Liver (tissue), 8 donors: ENCODE measurements at regions not wholly inside any gene's neighbourhood (a gene's known extent, or its start where the extent isn't known, plus 50 kb on each side); places are given as distances from the start of the nearest gene placed in this dataset.

Experiments used
- DNase-seq: peaks from one replicate; pipeline ENCODE4 v3.0.0-alpha.2; 2017; ENCODE audit warnings: low spot score
- H3K27ac ChIP-seq, 2 donors: one replicate each; pipeline ENCODE4 v1.7.0; 2013; ENCODE audit warnings: inconsistent platforms in 2 of 2, low read length in 2 of 2, control low read depth in 1 of 2, low read depth in 1 of 2, mild to moderate bottlenecking in 1 of 2
- H3K27me3 ChIP-seq, 4 donors: one replicate each; pipeline versions ENCODE4 v1.6.1 to v1.7.0; 2013; ENCODE audit warnings: low read length in 3 of 4, inconsistent platforms in 1 of 4, mild to moderate bottlenecking in 1 of 4, moderate library complexity in 1 of 4; ENCODE audit not compliant: control insufficient read depth in 4 of 4, insufficient read depth in 4 of 4
- H3K36me3 ChIP-seq, 4 donors: one replicate each; pipeline versions ENCODE4 v1.6.1 to v1.7.0; 2013; ENCODE audit warnings: low read length in 3 of 4, mild to moderate bottlenecking in 3 of 4, low read depth in 1 of 4, moderate library complexity in 1 of 4; ENCODE audit not compliant: control insufficient read depth in 4 of 4, insufficient read depth in 3 of 4
- H3K4me1 ChIP-seq, 4 donors: one replicate each; pipeline versions ENCODE4 v1.6.1 to v1.7.0; 2013; ENCODE audit warnings: low read length in 3 of 4, mild to moderate bottlenecking in 3 of 4, moderate library complexity in 1 of 4; ENCODE audit not compliant: control insufficient read depth in 4 of 4, insufficient read depth in 4 of 4
- H3K4me3 ChIP-seq, 3 donors: one replicate each; pipeline versions ENCODE4 v1.6.1 to v1.7.0; 2013; ENCODE audit warnings: low read length in 3 of 3, control low read depth in 1 of 3, low read depth in 1 of 3, mild to moderate bottlenecking in 1 of 3
- H3K9ac ChIP-seq, 2 donors: one replicate each; pipeline ENCODE4 v1.7.0; 2013; ENCODE audit warnings: low read length in 2 of 2, mild to moderate bottlenecking in 2 of 2, moderate library complexity in 2 of 2, control low read depth in 1 of 2, low read depth in 1 of 2
- H3K9me3 ChIP-seq, 4 donors: one replicate each; pipeline versions ENCODE4 v1.6.1 to v1.7.0; 2013; ENCODE audit warnings: low read length in 3 of 4; ENCODE audit not compliant: control insufficient read depth in 4 of 4
- EGR1 ChIP-seq, 2 donors: IDR thresholded peaks; 2 replicates each; pipeline ENCODE4 v1.6.1; 2016 to 2018; ENCODE audit warnings: antibody characterized with exemption in 2 of 2, low read depth in 2 of 2
- FOXA1 ChIP-seq: IDR thresholded peaks from 2 replicates; pipeline ENCODE4 v1.6.1; 2016; ENCODE audit warnings: antibody characterized with exemption
- FOXA2 ChIP-seq: IDR thresholded peaks from 2 replicates; pipeline ENCODE4 v1.6.1; 2016; ENCODE audit warnings: antibody characterized with exemption
- GABPA ChIP-seq, 2 donors: IDR thresholded peaks in 1 of 2; conservative IDR thresholded peaks in 1 of 2; 2 replicates each; pipeline ENCODE4 v1.6.1; 2016; ENCODE audit warnings: antibody characterized with exemption in 2 of 2, mild to moderate bottlenecking in 1 of 2, moderate library complexity in 1 of 2
- HNF4A ChIP-seq, 2 donors: conservative IDR thresholded peaks; 2 replicates each; pipeline ENCODE4 v1.6.1; 2016; ENCODE audit warnings: antibody characterized with exemption in 2 of 2, mild to moderate bottlenecking in 2 of 2
- HNF4G ChIP-seq: IDR thresholded peaks from 2 replicates; pipeline ENCODE4 v1.6.1; 2016; ENCODE audit warnings: antibody characterized with exemption
- JUND ChIP-seq, 2 donors: IDR thresholded peaks; 2 replicates each; pipeline ENCODE4 v1.6.1; 2016; ENCODE audit warnings: antibody characterized with exemption in 2 of 2
- MAX ChIP-seq: IDR thresholded peaks from 2 replicates; pipeline ENCODE4 v1.6.1; 2016; ENCODE audit warnings: antibody characterized with exemption
- NR2F2 ChIP-seq: IDR thresholded peaks from 2 replicates; pipeline ENCODE4 v1.6.1; 2016; ENCODE audit warnings: antibody characterized with exemption
- RAD21 ChIP-seq, 2 donors: IDR thresholded peaks; 2 replicates each; pipeline ENCODE4 v1.6.1; 2016; ENCODE audit warnings: antibody characterized with exemption in 2 of 2, mild to moderate bottlenecking in 2 of 2
- RXRA ChIP-seq, 2 donors: IDR thresholded peaks; 2 replicates each; pipeline ENCODE4 v1.6.1; 2017 to 2018; ENCODE audit warnings: antibody characterized with exemption in 2 of 2, mild to moderate bottlenecking in 1 of 2
- SP1 ChIP-seq: IDR thresholded peaks from 2 replicates; pipeline ENCODE4 v1.6.1; 2018; ENCODE audit warnings: antibody characterized with exemption, mild to moderate bottlenecking
- TAF1 ChIP-seq: conservative IDR thresholded peaks from 2 replicates; pipeline ENCODE4 v1.6.1; 2016; ENCODE audit warnings: antibody characterized with exemption, mild to moderate bottlenecking
- YY1 ChIP-seq: IDR thresholded peaks from 2 replicates; pipeline ENCODE4 v1.6.1; 2016; ENCODE audit warnings: antibody characterized with exemption, mild to moderate bottlenecking
- ZBTB33 ChIP-seq: IDR thresholded peaks from 2 replicates; pipeline ENCODE4 v1.6.1; 2016; ENCODE audit warnings: antibody characterized with exemption
- WGBS: extraction: QIAGEN DNeasy Blood & Tissue Kit; methylation state at CpG from one replicate; pipeline ENCODE4 v1.1.7; 2013; 5-methylcytosine and 5-hydroxymethylcytosine counted together
- TF ChIP-seq, protein P1 (sequence below): IDR thresholded peaks from 2 replicates; pipeline ENCODE4 v1.6.1; 2016; ENCODE audit warnings: antibody characterized with exemption, mild to moderate bottlenecking
- TF ChIP-seq, protein P2 (sequence below): fragments of 150-350 bp; IDR thresholded peaks from 2 replicates; pipeline ENCODE4 v1.5.1; 2017; ENCODE audit warnings: improper control_type of control experiment, low read depth, low read length; ENCODE audit not compliant: missing input control
- TF ChIP-seq, protein P3 (sequence below): IDR thresholded peaks from 2 replicates; pipeline ENCODE4 v1.6.1; 2016; ENCODE audit warnings: antibody characterized with exemption
- donor health status: healthy.
- donor health status: healthy.
- donor health status: healthy.
- donor health status: healthy.
- donor health status: healthy.

GRCh38 chr11:95389427-95389826 is 158.4 kb upstream of the SESN3 start:
- no peak overlapping the region for H3K27ac ChIP-seq
- no peaks in the 10 kb centered on the region for H3K9me3 ChIP-seq
- no peak overlapping the region for H3K4me3 ChIP-seq
- no peak overlapping the region for H3K9ac ChIP-seq
- H3K36me3 ChIP-seq, result no peaks in the 10 kb centered on the region
- DNase-seq, result no peak
- TF ChIP-seq YY1, result no peak
- no peak for TF ChIP-seq NR2F2
- TF ChIP-seq FOXA1, result no peak
- peak; percentile 76 to 83 for TF ChIP-seq HNF4A (conservative IDR thresholded peaks at IDR 0.05)
- no peak for TF ChIP-seq GABPA (IDR thresholded peaks at IDR 0.05 in 1 of 2, conservative IDR thresholded peaks at IDR 0.05 in 1 of 2)
- TF ChIP-seq FOXA2, result no peak
- TF ChIP-seq, protein P1, sequence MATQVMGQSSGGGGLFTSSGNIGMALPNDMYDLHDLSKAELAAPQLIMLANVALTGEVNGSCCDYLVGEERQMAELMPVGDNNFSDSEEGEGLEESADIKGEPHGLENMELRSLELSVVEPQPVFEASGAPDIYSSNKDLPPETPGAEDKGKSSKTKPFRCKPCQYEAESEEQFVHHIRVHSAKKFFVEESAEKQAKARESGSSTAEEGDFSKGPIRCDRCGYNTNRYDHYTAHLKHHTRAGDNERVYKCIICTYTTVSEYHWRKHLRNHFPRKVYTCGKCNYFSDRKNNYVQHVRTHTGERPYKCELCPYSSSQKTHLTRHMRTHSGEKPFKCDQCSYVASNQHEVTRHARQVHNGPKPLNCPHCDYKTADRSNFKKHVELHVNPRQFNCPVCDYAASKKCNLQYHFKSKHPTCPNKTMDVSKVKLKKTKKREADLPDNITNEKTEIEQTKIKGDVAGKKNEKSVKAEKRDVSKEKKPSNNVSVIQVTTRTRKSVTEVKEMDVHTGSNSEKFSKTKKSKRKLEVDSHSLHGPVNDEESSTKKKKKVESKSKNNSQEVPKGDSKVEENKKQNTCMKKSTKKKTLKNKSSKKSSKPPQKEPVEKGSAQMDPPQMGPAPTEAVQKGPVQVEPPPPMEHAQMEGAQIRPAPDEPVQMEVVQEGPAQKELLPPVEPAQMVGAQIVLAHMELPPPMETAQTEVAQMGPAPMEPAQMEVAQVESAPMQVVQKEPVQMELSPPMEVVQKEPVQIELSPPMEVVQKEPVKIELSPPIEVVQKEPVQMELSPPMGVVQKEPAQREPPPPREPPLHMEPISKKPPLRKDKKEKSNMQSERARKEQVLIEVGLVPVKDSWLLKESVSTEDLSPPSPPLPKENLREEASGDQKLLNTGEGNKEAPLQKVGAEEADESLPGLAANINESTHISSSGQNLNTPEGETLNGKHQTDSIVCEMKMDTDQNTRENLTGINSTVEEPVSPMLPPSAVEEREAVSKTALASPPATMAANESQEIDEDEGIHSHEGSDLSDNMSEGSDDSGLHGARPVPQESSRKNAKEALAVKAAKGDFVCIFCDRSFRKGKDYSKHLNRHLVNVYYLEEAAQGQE, result no peak
- TF ChIP-seq SP1, result peak; percentile 60
- TF ChIP-seq HNF4G, result peak; percentile 52
- TF ChIP-seq RAD21 (IDR thresholded peaks at IDR 0.05), result peak; percentile 32 to 56
- TF ChIP-seq, protein P2, sequence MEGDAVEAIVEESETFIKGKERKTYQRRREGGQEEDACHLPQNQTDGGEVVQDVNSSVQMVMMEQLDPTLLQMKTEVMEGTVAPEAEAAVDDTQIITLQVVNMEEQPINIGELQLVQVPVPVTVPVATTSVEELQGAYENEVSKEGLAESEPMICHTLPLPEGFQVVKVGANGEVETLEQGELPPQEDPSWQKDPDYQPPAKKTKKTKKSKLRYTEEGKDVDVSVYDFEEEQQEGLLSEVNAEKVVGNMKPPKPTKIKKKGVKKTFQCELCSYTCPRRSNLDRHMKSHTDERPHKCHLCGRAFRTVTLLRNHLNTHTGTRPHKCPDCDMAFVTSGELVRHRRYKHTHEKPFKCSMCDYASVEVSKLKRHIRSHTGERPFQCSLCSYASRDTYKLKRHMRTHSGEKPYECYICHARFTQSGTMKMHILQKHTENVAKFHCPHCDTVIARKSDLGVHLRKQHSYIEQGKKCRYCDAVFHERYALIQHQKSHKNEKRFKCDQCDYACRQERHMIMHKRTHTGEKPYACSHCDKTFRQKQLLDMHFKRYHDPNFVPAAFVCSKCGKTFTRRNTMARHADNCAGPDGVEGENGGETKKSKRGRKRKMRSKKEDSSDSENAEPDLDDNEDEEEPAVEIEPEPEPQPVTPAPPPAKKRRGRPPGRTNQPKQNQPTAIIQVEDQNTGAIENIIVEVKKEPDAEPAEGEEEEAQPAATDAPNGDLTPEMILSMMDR, result no peak
- TF ChIP-seq, protein P3, sequence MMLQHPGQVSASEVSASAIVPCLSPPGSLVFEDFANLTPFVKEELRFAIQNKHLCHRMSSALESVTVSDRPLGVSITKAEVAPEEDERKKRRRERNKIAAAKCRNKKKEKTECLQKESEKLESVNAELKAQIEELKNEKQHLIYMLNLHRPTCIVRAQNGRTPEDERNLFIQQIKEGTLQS, result no peak
- no peak for TF ChIP-seq EGR1 (IDR thresholded peaks at IDR 0.05; ENCODE audit: low read depth in 2 of 2)
- TF ChIP-seq JUND (IDR thresholded peaks at IDR 0.05), result peak; percentile 26 to 47
- TF ChIP-seq TAF1, result no peak
- no peak for TF ChIP-seq MAX
- TF ChIP-seq ZBTB33, result peak; percentile 26
- TF ChIP-seq RXRA (IDR thresholded peaks at IDR 0.05), result peak; percentile 20 to 47
- WGBS, result 34% methylated on average over 1 of the region's 1 CpG
- H3K27me3 ChIP-seq, result no peaks in the 10 kb centered on the region
- H3K4me1 ChIP-seq, result peaks cover 3 to 29% (median 21%) of the 10 kb centered on the region in 4 donors
